ENCODE measurements at regions not wholly inside any gene's neighbourhood (a gene's known extent, or its start where the extent isn't known, plus 50 kb on each side); places are given as distances from the start of the nearest gene placed in this dataset.
"Not testable (repeated sequence)": the region's sequence is repeated elsewhere in the genome, so short reads cannot be mapped to it uniquely, and the experiment has no call there.

- Mint-ChIP-seq H3K27ac (no peak overlapping the region), H3K4me3 (no peak overlapping the region), H3K9me3 (no peaks in the 10 kb centered on the region), H3K27me3 (ENCODE audit: low read depth) (no peaks in the 10 kb centered on the region), H3K36me3 (ENCODE audit: low read depth) (no peaks in the 10 kb centered on the region), H3K4me1 (ENCODE audit: low read depth) (no peaks in the 10 kb centered on the region)
- no peak for DNase-seq
- CTCF ChIA-PET: interaction anchor here (0.6 to 1.5 kb wide), 3 partner anchors 34 to 1427 kb away, joined by 3 to 4 read pairs (median 4); no protein-coding TSS in a partner anchor
- intact Hi-C loops (cut with micrococcal nuclease): loop anchor here (5.0 kb wide), 2 partner anchors 123 to 778 kb away; partner anchors contain the start of gene GPR160
These were observed 55.2 kb downstream of the RPL22L1 start for GRCh38 chr3:170814822-170815221.

DNA sequence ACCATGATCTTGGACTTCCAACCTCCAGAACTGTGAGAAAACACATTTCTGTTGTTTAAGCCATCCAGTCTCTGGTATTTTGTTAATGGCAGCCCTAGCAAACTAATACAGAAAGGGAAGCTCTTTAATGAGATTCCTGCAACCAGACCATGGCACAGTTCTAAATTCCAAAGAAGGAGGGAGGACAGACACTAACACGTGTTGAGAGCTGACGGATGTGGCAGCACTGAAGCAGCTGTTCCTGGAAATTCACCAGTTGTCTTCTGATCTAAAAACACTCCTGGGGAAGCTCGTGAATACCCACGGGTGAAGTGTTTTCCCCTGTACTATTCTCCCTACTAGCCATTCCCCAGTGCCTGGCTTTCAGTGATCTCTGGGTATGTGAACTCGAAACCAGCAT lies 56.7 kb downstream of the RPL22L1 start:
- Mint-ChIP-seq H3K9me3 (no peaks in the 10 kb centered on the region), H3K36me3 (ENCODE audit: low read depth) (no peaks in the 10 kb centered on the region), H3K4me3 (no peak overlapping the region), H3K27ac (no peak overlapping the region), H3K4me1 (ENCODE audit: low read depth) (no peaks in the 10 kb centered on the region), H3K27me3 (ENCODE audit: low read depth) (no peaks in the 10 kb centered on the region)
- CTCF ChIA-PET: interaction anchor here (1.8 to 5.9 kb wide), 5 partner anchors 13 to 398 kb away, joined by 7 to 141 read pairs (median 11); partner anchors contain the start of gene CLDN11
- intact Hi-C loops (cut with micrococcal nuclease): loop anchor here (5.0 kb wide), 2 partner anchors 121 to 776 kb away; partner anchors contain the start of gene GPR160
- no peak for DNase-seq

- no peak overlapping the region for H3K4me3 Mint-ChIP-seq
- no peaks in the 10 kb centered on the region for H3K9me3 Mint-ChIP-seq
- H3K27ac Mint-ChIP-seq: no peak overlapping the region
- intact Hi-C loops (cut with micrococcal nuclease): loop anchor here (1.0 to 5.0 kb wide), 6 partner anchors 120 to 1049 kb away; partner anchors contain the start of gene GPR160
- peak; percentile 81 for DNase-seq
- H3K27me3 Mint-ChIP-seq (ENCODE audit: low read depth): no peaks in the 10 kb centered on the region
- no peaks in the 10 kb centered on the region for H3K36me3 Mint-ChIP-seq (ENCODE audit: low read depth)
- CTCF ChIA-PET: interaction anchor here (0.6 to 5.9 kb wide), 56 partner anchors 9 to 997 kb away, joined by 3 to 141 read pairs (median 4); partner anchors contain the start of genes CLDN11 and LRRC31
- no peaks in the 10 kb centered on the region for H3K4me1 Mint-ChIP-seq (ENCODE audit: low read depth)
These were observed 57.9 kb downstream of the RPL22L1 start for GRCh38 chr3:170811928-170812591.

DNA sequence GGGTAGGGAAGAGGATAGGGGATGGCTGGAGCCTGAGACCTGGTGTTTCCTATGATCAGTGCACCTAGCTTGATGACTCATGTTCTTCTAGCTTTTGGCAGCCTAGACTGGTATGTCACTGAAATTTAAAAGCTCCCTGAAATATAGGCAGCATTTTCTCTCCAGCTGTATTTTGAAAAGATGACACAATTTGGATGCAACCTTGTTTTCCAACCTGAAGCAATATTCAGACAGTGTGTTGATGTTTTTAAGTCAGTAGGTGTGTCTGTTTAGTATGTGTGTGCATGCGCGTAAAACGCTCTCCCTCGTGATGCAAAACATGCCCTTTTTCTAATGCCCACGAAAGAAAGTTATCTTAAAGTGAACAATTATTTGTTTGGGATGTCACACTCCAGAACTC lies 58.5 kb downstream of the RPL22L1 start:
- CTCF ChIA-PET: interaction anchor here (0.6 to 5.9 kb wide), 53 partner anchors 9 to 942 kb away, joined by 3 to 141 read pairs (median 4); partner anchors contain the start of genes CLDN11 and LRRC31
- no peak for DNase-seq
- Mint-ChIP-seq H3K4me1 (ENCODE audit: low read depth) (no peaks in the 10 kb centered on the region), H3K4me3 (no peak overlapping the region), H3K27me3 (ENCODE audit: low read depth) (no peaks in the 10 kb centered on the region), H3K36me3 (ENCODE audit: low read depth) (no peaks in the 10 kb centered on the region), H3K9me3 (no peaks in the 10 kb centered on the region), H3K27ac (no peak overlapping the region)
- intact Hi-C loops (cut with micrococcal nuclease): loop anchor here (5.0 kb wide), 2 partner anchors 119 to 774 kb away; partner anchors contain the start of gene GPR160

- Mint-ChIP-seq H3K27ac (no peak overlapping the region), H3K27me3 (ENCODE audit: low read depth) (peaks cover 3% of the 10 kb centered on the region), H3K9me3 (no peaks in the 10 kb centered on the region), H3K4me3 (no peak overlapping the region), H3K4me1 (ENCODE audit: low read depth) (no peaks in the 10 kb centered on the region), H3K36me3 (ENCODE audit: low read depth) (no peaks in the 10 kb centered on the region)
- intact Hi-C loops (cut with micrococcal nuclease): loop anchor here (1.0 to 5.0 kb wide), 3 partner anchors 118 to 773 kb away; partner anchors contain the start of gene GPR160
- CTCF ChIA-PET: interaction anchor here (0.7 to 5.9 kb wide), 7 partner anchors 10 to 395 kb away, joined by 3 to 141 read pairs (median 4); partner anchors contain the start of gene CLDN11
- DNase-seq: no peak
These were observed 60.0 kb downstream of the RPL22L1 start for GRCh38 chr3:170809975-170810357.

- H3K27me3 Mint-ChIP-seq (ENCODE audit: low read depth): peaks cover 6% of the 10 kb centered on the region
- H3K4me1 Mint-ChIP-seq (ENCODE audit: low read depth): no peaks in the 10 kb centered on the region
- no peak overlapping the region for H3K27ac Mint-ChIP-seq
- no peaks in the 10 kb centered on the region for H3K9me3 Mint-ChIP-seq
- CTCF ChIA-PET: interaction anchor here (0.6 to 5.9 kb wide), 8 partner anchors 10 to 394 kb away, joined by 3 to 141 read pairs (median 4); partner anchors contain the start of gene CLDN11
- peak; percentile 43 for DNase-seq
- no peak overlapping the region for H3K4me3 Mint-ChIP-seq
- intact Hi-C loops (cut with micrococcal nuclease): loop anchor here (1.0 kb wide), 1 partner anchor 620 kb away; no protein-coding TSS in a partner anchor
- no peaks in the 10 kb centered on the region for H3K36me3 Mint-ChIP-seq (ENCODE audit: low read depth)
These were observed 60.7 kb downstream of the RPL22L1 start for GRCh38 chr3:170809007-170809974.

DNA sequence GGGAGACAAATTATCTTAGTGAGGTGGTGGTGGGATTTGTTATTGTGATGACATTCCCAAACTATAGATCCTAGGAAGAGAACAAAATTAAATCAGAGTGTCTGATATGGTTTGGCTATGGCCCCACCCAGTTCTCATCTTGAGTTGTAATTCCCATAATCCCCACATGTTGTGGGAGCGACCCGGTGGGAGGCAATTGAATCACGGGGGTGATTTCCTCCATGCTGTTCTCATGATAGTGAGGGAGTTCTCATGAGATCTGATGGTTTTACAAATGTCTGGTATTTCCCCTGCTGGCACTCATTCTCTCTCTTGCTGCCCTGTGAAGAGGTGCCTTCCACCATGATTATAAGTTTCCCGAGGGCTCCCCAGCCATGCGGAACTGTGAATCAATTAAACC lies 62.0 kb downstream of the RPL22L1 start:
- intact Hi-C loops (cut with micrococcal nuclease): no loop called here
- H3K9me3 Mint-ChIP-seq: no peaks in the 10 kb centered on the region
- peaks cover 11% of the 10 kb centered on the region for H3K27me3 Mint-ChIP-seq (ENCODE audit: low read depth)
- H3K4me3 Mint-ChIP-seq: no peak overlapping the region
- DNase-seq: no peak
- CTCF ChIA-PET: no interaction called here
- H3K27ac Mint-ChIP-seq: no peak overlapping the region
- no peaks in the 10 kb centered on the region for H3K4me1 Mint-ChIP-seq (ENCODE audit: low read depth)
- no peaks in the 10 kb centered on the region for H3K36me3 Mint-ChIP-seq (ENCODE audit: low read depth)

DNA sequence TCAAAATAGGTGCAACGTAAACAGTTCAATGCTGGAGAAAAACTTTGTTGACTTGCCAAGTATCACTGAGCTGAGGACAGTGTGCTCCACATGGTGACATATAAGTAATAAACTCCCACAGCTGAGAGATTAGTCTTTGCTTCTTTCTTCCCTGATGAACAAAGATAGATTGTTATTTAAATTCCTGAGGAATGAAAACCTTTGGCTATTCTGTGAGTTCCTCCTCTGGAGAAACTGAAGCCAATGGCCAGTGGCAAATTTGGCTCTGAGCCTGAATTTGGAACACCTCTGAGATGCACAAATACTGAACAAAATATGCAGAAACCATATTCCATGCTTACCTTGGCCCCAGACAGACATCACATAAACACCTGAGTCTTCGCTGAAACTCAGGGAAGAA lies 63.3 kb downstream of the RPL22L1 start:
- Mint-ChIP-seq H3K27me3 (ENCODE audit: low read depth) (peaks cover 16% of the 10 kb centered on the region), H3K4me1 (ENCODE audit: low read depth) (no peaks in the 10 kb centered on the region), H3K4me3 (no peak overlapping the region), H3K9me3 (no peaks in the 10 kb centered on the region), H3K36me3 (ENCODE audit: low read depth) (no peaks in the 10 kb centered on the region), H3K27ac (no peak overlapping the region)
- no peak for DNase-seq
- CTCF ChIA-PET: interaction anchor here (0.9 to 1.3 kb wide), 2 partner anchors 11 to 392 kb away, joined by 4 to 6 read pairs; no protein-coding TSS in a partner anchor
- intact Hi-C loops (cut with micrococcal nuclease): no loop called here

DNA sequence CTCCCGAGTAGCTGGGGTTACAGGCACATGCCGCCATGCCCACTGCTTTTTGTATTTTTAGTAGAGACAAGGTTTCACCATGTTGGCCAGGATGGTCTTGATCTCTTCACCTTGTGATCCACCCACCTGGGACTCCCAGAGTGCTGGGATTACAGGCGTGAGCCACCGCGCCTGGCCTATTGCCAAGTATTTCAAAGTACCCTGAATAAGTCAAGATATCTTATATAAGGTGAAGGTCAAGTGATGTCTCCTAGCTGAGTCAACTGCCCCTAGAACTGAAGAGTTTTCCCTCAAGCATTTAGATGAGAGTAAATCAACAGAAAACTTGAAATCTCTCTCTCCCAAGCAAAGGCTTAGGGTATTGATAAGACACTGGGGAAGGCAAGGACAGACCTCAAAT lies 63.9 kb downstream of the RPL22L1 start:
- Mint-ChIP-seq H3K27me3 (ENCODE audit: low read depth) (peaks cover 20% of the 10 kb centered on the region), H3K27ac (no peak overlapping the region)
- CTCF ChIA-PET: interaction anchor here (1.3 kb wide), 1 partner anchor 391 kb away, joined by 6 read pairs; no protein-coding TSS in a partner anchor

GRCh38 chr3:170805296-170805695 lies 64.7 kb downstream of the RPL22L1 start:
- H3K36me3 Mint-ChIP-seq (ENCODE audit: low read depth); H3K27ac Mint-ChIP-seq; H3K4me1 Mint-ChIP-seq (ENCODE audit: low read depth); intact Hi-C loops (cut with micrococcal nuclease); DNase-seq; H3K9me3 Mint-ChIP-seq; CTCF ChIA-PET; H3K4me3 Mint-ChIP-seq: not testable (repeated sequence)
- peaks cover 22% of the 10 kb centered on the region for H3K27me3 Mint-ChIP-seq (ENCODE audit: low read depth)

More for the DNA sequence above, 63.9 kb downstream of the RPL22L1 start:
- H3K4me1 Mint-ChIP-seq (ENCODE audit: low read depth): no peaks in the 10 kb centered on the region
- no peaks in the 10 kb centered on the region for H3K36me3 Mint-ChIP-seq (ENCODE audit: low read depth)
- no peak overlapping the region for H3K4me3 Mint-ChIP-seq
- no peak for DNase-seq
- H3K9me3 Mint-ChIP-seq: no peaks in the 10 kb centered on the region
- intact Hi-C loops (cut with micrococcal nuclease): no loop called here

DNA sequence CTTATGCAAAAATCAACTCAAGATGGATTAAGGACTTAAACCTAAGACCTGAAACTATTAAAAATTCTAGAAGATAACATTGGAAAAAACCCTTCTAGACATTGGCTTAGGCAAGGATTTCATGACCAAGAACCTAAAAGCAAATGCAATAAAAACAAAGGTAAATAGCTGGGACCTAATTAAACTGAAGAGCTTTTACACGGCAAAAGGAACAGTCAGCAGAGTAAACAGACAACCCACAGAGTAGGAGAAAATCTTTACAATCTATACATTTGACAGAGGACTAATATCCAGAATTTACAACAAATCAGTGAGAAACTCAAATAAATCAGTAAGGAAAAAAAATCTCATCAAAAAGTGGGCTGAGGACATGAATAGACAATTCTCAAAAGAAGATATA lies 65.4 kb downstream of the RPL22L1 start:
- CTCF ChIA-PET; intact Hi-C loops (cut with micrococcal nuclease); H3K4me1 Mint-ChIP-seq (ENCODE audit: low read depth); H3K27ac Mint-ChIP-seq; H3K9me3 Mint-ChIP-seq; DNase-seq; H3K36me3 Mint-ChIP-seq (ENCODE audit: low read depth); H3K4me3 Mint-ChIP-seq: not testable (repeated sequence)
- H3K27me3 Mint-ChIP-seq (ENCODE audit: low read depth): peaks cover 25% of the 10 kb centered on the region

DNA sequence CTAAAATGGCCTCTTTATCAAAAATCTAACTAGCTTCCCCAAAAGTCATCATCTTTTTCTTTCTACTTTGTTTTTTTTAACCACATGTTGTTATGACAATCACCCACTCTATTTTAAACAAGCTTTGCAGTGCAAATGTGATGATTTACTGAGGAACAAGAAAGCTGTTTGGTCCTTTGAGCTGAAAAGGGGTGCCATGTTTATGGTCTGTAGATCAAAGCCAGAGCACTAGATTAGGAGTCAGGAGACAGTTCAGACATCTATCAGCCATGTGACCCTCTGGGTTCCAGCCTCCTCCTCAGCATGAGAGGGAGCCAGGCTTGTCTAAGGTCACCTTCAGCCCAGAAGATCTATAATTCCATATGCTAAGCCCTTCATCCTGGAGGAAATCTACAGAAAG lies 65.9 kb downstream of the RPL22L1 start:
- intact Hi-C loops (cut with micrococcal nuclease): no loop called here
- Mint-ChIP-seq H3K4me3 (no peak overlapping the region), H3K27ac (no peak overlapping the region), H3K4me1 (ENCODE audit: low read depth) (no peaks in the 10 kb centered on the region), H3K9me3 (no peaks in the 10 kb centered on the region), H3K27me3 (ENCODE audit: low read depth) (peaks cover 25% of the 10 kb centered on the region), H3K36me3 (ENCODE audit: low read depth) (no peaks in the 10 kb centered on the region)
- no peak for DNase-seq
- CTCF ChIA-PET: interaction anchor here (2.3 kb wide), 1 partner anchor 8 kb away, joined by 13 read pairs; no protein-coding TSS in a partner anchor

Data from activated naive CD4-positive, alpha-beta T cell treated with anti-CD3 and anti-CD28 coated beads for 36 hours (primary cell).